GM19238 (cell line): ENCODE measurements at regions not wholly inside any gene's neighbourhood (a gene's known extent, or its start where the extent isn't known, plus 50 kb on each side); places are given as distances from the start of the nearest gene placed in this dataset.

Experiments
- DNase-seq: peaks from one replicate; pipeline ENCODE4 v3.0.0; 2011; ENCODE audit warnings: low spot score; ENCODE audit not compliant: insufficient read length

DNA sequence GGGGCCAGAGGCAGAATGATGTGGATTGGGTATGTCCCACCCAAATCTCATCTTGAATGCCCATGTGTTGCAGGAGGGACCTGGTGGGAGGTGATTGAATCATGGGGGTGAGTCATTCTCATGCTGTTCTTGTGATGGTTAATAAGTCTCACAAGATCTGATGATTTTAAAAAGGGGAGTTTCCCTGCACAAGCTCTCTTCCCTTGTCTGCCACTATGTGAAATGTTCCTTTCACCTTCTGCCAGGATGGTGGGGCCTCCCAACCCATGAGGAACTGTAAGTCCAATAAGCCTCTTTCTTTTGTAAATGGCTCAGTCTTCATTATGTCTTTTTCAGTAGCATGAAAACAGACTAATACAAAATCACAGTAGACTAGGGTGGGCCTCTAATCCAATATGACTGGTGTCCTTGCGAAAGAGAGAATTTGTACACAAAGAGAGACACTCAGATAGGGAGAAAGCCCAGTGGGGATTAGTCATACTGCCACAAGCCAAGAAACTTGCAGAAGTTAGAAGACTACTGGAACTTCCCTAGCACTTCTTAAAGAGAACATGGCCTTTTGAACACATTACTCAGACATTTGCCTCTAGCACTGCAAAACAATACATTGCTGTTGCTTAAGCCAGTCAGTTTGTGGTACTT, 68.4 kb downstream of the ANXA1 start:
- DNase-seq: no peak

- no peak for DNase-seq
These were observed 71.9 kb downstream of the ANXA1 start for GRCh38 chr9:73223594-73223993.

GRCh38 chr9:73229543-73229942, 77.9 kb downstream of the ANXA1 start:
- DNase-seq: no peak

DNA sequence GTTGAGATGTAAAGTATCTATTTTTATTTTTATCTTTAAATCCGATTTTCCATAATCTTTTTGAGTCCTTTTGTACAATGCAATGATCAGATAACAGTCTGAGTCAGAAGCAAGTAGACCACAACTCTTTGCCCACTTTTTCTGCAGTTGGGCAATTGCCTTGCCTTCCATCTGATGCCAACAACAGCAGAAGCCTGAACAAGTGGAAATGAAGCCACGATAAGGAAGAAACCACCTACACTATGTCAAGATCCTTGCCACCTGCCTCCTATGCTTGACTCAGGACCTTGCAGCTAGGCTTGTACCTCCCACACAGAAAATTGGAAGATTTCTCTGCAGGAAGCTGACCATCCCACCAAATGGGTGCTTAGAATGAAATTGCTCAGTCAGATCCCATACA, 78.6 kb downstream of the ANXA1 start:
- DNase-seq: no peak

DNA sequence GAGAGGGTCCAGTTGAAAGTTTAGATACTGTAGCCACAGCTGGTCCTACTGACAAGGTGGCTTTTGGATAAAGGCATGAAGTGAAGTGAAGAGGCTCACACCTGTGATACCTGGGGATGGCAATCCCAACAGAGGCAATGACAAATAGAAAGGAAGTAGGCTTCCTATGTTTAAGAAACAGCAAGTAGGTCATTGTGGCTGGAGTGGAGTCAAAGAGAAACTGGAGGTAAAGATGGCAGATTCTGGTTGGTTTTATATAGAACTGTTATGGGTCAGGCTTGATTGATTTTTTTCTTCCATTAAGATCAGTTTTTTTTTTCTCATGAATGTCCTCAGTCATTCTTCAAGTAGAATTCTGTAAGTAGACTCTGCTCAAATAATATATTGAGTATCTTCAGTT, 79.5 kb downstream of the ANXA1 start:
- no peak for DNase-seq

- DNase-seq: no peak
These were observed 81.8 kb downstream of the ANXA1 start for GRCh38 chr9:73233359-73234007.

GRCh38 chr9:73234008-73234360, 82.3 kb downstream of the ANXA1 start:
- no peak for DNase-seq

GRCh38 chr9:73237140-73237539, 85.5 kb downstream of the ANXA1 start:
- no peak for DNase-seq

GRCh38 chr9:73239570-73240265, 88.1 kb downstream of the ANXA1 start:
- DNase-seq: no peak

GRCh38 chr9:73243078-73243477, 91.4 kb downstream of the ANXA1 start:
- DNase-seq: no peak

DNA sequence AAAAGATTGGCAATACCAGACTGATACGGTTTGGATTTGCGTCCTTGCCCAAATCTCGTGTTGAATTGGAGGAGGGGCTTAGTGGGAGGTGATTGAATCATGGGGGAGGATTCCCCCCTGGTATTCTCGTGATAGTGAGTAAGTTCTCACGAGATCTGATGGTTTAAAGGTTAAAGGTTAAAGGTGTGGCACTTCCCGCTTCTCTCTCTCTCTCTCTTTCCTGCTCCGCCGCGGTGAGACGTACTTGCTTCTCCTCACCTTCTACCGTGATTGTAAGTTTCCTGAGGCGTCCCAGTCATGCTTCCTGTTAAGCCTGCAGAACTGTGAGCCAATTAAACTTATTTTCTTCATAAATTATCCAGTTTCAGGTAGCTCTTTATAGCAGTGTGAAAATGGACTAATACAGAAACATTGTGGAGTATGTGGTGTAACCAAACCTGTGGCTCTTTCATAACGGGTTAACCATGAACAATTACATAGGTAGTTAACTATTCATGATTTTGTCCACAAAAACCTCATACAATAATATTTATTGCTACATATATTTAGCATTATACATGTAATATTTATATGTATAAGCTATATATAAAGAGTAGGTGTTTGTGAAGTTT, 107.5 kb downstream of the ANXA1 start:
- no peak for DNase-seq

DNA sequence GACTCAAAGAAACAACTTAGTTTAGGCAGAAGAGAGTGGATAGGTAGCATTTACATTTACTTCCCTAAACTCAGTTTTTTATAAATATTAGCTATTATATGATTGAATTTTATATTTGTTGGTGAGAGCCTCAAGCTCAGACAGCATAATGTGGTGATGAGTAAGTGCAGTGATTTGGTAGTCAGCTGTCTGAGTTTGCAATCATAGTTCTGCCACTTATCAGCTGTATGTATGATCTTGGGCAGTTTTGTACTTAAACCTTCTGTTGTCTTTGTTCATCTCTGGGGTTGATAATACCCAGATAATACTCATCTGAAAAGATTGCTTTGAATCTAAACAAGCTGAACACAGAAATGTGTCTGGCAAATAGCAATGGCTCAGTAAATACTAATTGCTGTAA, 108.8 kb downstream of the ANXA1 start:
- no peak for DNase-seq

DNA sequence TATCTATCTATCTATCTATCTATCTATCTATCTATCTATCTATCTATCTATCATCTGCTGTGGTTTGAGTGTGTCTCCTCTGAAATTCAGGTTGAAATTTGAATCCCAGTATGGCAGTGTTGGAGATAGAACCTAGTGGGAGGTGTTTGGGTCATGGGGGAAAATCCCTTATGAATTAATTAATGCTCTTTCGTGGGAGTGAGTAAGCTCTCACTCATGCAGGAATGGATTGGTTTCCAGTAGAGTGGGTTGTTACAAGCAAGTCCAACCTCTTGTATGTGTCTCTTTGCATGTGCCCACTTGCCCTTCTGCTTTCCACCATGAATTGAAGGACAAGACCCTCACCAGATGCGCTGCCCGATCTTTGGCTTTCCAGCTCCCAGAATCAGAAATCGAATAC, 113.0 kb downstream of the ANXA1 start:
- no peak for DNase-seq

GRCh38 chr9:73265876-73266275, 114.2 kb downstream of the ANXA1 start:
- DNase-seq: no peak

GRCh38 chr9:73269430-73270101, 117.9 kb downstream of the ANXA1 start:
- DNase-seq: no peak

DNA sequence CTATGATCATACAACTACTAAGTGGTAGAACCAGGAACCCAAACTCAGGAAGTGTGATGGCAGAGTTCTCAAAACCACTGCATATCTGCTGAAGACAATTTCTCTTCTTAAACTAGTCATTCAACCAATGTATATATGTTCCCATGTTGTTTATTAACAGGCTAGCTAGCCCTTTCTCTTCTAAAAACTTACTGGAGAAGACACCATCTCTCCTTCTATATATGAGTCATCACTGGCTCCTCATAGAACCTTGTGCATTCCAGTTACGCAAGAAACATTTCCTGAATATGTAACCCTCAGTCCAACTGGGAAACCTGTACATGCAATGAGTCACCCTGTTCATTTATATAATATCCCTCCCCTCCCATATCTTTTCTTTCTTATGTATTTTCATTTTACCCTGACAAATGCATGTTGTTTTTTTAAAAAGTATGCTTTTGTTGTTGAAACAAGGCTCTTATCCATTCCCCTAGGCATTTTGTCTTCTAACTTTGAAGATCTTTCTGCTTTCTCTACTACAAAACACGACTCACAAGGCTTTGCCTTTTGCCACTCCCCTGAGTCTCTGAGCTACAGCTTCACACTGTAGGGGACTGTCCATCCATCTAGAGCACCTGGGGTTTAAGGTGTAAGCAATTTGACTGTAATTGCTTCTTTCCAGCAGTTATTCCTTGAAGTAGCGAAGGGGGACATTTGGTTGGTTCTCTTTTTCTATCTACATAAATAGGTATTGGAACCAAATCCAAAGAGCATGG, 119.5 kb downstream of the ANXA1 start:
- no peak for DNase-seq

GRCh38 chr9:73280113-73280512, 128.4 kb downstream of the ANXA1 start:
- DNase-seq: no peak

GRCh38 chr9:73284377-73284776, 132.7 kb downstream of the ANXA1 start:
- DNase-seq: no peak

- no peak for DNase-seq
These were observed 142.7 kb downstream of the ANXA1 start for GRCh38 chr9:73294336-73294735.

DNA sequence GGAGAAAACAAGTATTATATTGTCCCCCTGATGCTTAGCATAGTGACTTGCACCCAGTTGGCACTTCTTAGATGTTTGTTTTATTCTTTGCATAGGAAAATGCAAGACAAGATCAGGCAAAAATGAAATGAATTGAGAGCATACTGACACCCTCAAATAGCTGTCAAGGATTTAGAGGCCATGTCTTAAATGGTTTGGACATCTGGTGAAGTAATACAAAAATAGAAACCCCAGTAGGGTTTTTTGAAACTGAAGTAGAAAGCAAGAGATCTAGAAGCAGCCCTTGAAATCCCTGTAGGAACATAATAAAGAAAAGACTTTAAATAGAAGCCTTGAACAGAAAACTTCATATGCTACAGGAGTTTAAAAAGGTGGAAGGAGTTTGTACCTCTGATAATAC, 174.3 kb downstream of the ANXA1 start:
- DNase-seq: no peak

DNA sequence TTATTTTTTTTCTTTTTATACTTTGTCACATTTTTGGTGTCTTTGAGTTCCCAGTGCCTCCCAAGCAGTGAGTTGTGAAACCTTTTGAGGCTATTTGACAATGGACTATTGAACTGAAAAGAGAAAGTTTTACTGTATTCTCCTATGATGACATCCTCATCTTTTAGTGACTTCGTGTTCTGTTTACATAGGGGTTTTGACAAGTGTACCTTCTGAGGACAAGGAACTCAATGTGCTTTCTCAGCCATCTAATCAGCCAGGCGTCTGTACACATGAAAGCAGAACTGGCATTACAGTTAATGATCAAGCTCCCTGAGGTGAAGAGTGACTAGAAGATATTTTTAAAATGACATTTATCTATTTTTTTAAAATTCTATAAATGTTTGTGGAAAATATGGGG, 175.5 kb downstream of the ANXA1 start:
- DNase-seq: no peak
